HL-60 (cell line): ENCODE measurements at regions not wholly inside any gene's neighbourhood (a gene's known extent, or its start where the extent isn't known, plus 50 kb on each side); places are given as distances from the start of the nearest gene placed in this dataset.

Experiments
- DNase-seq, 2 experiments: peaks; one replicate each; pipeline ENCODE4 v3.0.0-alpha.2; 2010 to 2020; ENCODE audit warnings: low read depth in 1 of 2, low spot score in 1 of 2
- H3K27ac ChIP-seq: fragments of 250-450 bp; sonication (Bioruptor Pico); replicated peaks from 2 replicates; pipeline ENCODE4 v1.5.1; 2020; ENCODE audit warnings: mild to moderate bottlenecking, moderate library complexity
- H3K27me3 ChIP-seq: fragments of 250-450 bp; sonication (Bioruptor Pico); 2 replicates; pipeline ENCODE4 v1.5.1; 2021; ENCODE audit warnings: mild to moderate bottlenecking, moderate library complexity; ENCODE audit not compliant: insufficient read depth, poor library complexity, severe bottlenecking
- H3K4me3 ChIP-seq: replicated peaks from 2 replicates; pipeline ENCODE4 v1.5.1; 2011; ENCODE audit warnings: mild to moderate bottlenecking, control low read depth, low read length; ENCODE audit not compliant: insufficient read depth
- GABPA ChIP-seq: IDR thresholded peaks from 2 replicates; pipeline ENCODE4 v1.6.1; 2012; ENCODE audit warnings: low read depth
- POLR2AphosphoS5 ChIP-seq: IDR thresholded peaks from 2 replicates; pipeline ENCODE4 v1.6.1; 2012; ENCODE audit warnings: low read depth
- SPI1 ChIP-seq: IDR thresholded peaks from 2 replicates; pipeline ENCODE4 v1.6.1; 2012; ENCODE audit warnings: low read depth, mild to moderate bottlenecking, borderline replicate concordance
- TF ChIP-seq, protein P1 (sequence below): IDR thresholded peaks from one replicate; pipeline ENCODE4 v1.5.1; 2011; ENCODE audit warnings: low read length, control low read depth, inconsistent platforms; ENCODE audit not compliant: insufficient read depth
- TF ChIP-seq, protein P2 (sequence below): IDR thresholded peaks from 2 replicates; pipeline ENCODE4 v1.6.1; 2012; ENCODE audit warnings: low read depth; ENCODE audit not compliant: insufficient replicate concordance

- DNase-seq = no peak
- no peak overlapping the region for H3K4me3 ChIP-seq
- peak; percentile 15; the same call in 1 of the 2 replicates for TF ChIP-seq SPI1
- no peak for TF ChIP-seq POLR2AphosphoS5
- no peak overlapping the region for H3K27ac ChIP-seq
- no peaks in the 10 kb centered on the region for H3K27me3 ChIP-seq
Measured at GRCh38 chr3:187828579-187829452, 83.5 kb upstream of the BCL6 start.

DNA sequence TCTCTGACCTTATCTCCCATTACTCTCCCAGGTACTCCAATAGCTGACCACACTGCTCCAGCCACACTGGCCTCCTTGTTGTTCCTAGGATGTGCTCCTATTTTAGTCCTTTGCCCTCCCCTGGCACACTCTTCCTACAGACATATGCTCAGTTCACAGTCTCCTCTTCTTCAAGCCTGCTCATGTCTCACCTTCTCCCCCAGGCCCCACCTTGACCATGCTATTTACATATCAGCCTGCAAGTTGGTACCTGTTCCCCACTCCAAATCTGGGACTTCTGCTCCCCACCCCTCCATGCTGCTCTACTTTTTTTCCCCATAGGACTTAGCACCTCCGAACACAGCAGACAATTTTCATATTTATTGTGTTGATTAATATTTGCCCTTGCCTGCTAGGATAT is 84.9 kb upstream of the BCL6 start:
- DNase-seq = no peak
- Histone ChIP-seq H3K27ac (no peak overlapping the region), H3K27me3 (no peaks in the 10 kb centered on the region), H3K4me3 (no peak overlapping the region)
- TF ChIP-seq SPI1 = no peak
- TF ChIP-seq, protein P1, sequence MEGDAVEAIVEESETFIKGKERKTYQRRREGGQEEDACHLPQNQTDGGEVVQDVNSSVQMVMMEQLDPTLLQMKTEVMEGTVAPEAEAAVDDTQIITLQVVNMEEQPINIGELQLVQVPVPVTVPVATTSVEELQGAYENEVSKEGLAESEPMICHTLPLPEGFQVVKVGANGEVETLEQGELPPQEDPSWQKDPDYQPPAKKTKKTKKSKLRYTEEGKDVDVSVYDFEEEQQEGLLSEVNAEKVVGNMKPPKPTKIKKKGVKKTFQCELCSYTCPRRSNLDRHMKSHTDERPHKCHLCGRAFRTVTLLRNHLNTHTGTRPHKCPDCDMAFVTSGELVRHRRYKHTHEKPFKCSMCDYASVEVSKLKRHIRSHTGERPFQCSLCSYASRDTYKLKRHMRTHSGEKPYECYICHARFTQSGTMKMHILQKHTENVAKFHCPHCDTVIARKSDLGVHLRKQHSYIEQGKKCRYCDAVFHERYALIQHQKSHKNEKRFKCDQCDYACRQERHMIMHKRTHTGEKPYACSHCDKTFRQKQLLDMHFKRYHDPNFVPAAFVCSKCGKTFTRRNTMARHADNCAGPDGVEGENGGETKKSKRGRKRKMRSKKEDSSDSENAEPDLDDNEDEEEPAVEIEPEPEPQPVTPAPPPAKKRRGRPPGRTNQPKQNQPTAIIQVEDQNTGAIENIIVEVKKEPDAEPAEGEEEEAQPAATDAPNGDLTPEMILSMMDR = no peak
- TF ChIP-seq, protein P2, sequence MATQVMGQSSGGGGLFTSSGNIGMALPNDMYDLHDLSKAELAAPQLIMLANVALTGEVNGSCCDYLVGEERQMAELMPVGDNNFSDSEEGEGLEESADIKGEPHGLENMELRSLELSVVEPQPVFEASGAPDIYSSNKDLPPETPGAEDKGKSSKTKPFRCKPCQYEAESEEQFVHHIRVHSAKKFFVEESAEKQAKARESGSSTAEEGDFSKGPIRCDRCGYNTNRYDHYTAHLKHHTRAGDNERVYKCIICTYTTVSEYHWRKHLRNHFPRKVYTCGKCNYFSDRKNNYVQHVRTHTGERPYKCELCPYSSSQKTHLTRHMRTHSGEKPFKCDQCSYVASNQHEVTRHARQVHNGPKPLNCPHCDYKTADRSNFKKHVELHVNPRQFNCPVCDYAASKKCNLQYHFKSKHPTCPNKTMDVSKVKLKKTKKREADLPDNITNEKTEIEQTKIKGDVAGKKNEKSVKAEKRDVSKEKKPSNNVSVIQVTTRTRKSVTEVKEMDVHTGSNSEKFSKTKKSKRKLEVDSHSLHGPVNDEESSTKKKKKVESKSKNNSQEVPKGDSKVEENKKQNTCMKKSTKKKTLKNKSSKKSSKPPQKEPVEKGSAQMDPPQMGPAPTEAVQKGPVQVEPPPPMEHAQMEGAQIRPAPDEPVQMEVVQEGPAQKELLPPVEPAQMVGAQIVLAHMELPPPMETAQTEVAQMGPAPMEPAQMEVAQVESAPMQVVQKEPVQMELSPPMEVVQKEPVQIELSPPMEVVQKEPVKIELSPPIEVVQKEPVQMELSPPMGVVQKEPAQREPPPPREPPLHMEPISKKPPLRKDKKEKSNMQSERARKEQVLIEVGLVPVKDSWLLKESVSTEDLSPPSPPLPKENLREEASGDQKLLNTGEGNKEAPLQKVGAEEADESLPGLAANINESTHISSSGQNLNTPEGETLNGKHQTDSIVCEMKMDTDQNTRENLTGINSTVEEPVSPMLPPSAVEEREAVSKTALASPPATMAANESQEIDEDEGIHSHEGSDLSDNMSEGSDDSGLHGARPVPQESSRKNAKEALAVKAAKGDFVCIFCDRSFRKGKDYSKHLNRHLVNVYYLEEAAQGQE = no peak
- no peak for TF ChIP-seq POLR2AphosphoS5
- no peak for TF ChIP-seq GABPA

DNA sequence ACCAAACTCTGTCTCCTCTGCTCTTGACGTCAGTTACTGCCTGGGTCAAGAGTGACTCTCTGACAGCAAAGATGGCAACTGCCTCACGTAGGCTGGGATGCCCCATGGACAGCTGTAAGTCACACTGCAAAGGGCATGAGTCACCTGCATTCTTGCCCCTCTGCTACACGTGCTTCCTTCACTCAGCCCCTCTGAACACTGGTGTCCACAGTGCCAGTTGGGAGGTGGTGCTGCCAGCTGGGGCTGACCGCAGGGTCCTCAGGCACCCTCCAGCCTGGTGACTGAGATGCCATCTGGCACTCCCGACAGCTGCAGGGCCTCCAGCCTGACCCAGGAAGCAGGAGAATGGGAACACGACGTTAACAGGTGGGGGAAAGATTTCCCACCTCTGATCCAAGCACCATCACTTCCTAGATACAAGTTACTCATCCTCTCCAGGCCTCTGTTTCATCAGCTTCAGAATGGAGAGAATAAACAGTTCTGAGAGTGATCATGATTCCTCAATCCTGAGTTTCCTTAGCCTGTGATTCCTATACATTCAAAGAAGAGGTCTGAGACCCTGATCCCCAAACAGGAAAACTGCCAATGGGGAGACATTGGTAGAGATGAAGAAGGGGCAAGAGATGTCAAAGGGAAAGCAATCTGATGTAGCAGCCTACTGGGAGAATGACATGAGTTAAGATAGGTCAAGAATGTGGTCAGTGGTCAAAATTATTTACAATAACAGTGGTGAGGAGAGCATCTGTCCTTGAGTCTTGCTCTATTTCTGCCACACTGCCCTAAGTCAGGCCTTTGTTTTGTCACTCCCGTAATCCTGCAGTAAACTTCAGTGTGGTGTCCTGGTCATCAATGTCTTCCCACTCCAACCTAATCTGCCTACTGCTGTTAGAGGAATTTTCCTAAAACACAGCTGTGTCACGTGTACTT is 86.1 kb upstream of the BCL6 start:
- no peaks in the 10 kb centered on the region for H3K27me3 ChIP-seq
- no peak overlapping the region for H3K4me3 ChIP-seq
- no peak overlapping the region for H3K27ac ChIP-seq
- DNase-seq = no peak
- TF ChIP-seq GABPA (no peak), POLR2AphosphoS5 (no peak), SPI1 (no peak)
- TF ChIP-seq, protein P1 = no peak
- TF ChIP-seq, protein P2 = no peak

DNA sequence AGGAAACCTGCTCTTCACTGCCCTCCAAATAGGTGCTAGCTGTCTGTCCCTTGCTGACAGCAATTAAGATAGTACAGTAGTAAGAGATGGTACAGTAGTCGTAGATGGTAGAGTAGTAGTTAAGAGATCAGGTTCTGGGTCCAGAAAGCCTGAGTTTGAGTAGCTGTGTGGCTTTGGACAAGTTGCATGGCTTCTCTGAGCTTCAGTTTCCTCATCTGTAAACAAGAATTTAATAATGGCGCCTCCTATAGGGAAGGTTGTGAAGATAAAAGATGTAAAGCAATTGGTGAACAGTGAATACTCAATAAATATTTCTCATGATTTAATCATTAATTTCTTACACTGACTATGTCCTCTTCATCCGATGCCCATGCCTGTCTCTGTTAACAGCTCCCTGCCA is 86.9 kb upstream of the BCL6 start:
- Histone ChIP-seq H3K4me3 (no peak overlapping the region), H3K27me3 (no peaks in the 10 kb centered on the region), H3K27ac (no peak overlapping the region)
- DNase-seq = no peak
- TF ChIP-seq POLR2AphosphoS5 (no peak), SPI1 (no peak)
